NCI-H526 treated with DMSO at 0.1 percent for 48 hours (cell line): ENCODE measurements at regions not wholly inside any gene's neighbourhood (a gene's known extent, or its start where the extent isn't known, plus 50 kb on each side); places are given as distances from the start of the nearest gene placed in this dataset.
A peak's percentile ranks its signal among the peaks of the same experiment; 100 is the strongest.
"Not testable (repeated sequence)": the region's sequence is repeated elsewhere in the genome, so short reads cannot be mapped to it uniquely, and the experiment has no call there.

Experiments
- DNase-seq: peaks from one replicate; lab custom pipeline; 2025; lab: John Stamatoyannopoulos, UW

DNA sequence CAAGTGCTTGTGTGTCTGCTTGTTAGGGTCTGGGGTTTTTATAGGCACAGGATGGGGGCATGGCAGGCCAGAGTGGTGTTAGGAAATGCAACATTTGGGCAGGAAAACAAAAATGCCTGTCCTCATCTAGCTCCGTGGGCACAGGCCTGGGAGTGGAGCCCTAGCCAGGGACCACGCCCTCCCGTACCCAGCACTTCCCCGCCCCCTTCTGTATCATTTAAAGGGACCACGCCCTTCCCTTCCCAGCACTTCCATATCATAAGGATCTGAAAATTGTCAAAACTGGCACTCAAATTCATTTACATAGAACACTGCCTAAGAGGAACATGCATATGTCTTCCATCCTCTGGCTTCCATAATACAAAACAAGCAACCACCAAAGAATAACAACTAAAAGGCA, 185.8 kb downstream of the B3GLCT start:
- no peak for DNase-seq

DNA sequence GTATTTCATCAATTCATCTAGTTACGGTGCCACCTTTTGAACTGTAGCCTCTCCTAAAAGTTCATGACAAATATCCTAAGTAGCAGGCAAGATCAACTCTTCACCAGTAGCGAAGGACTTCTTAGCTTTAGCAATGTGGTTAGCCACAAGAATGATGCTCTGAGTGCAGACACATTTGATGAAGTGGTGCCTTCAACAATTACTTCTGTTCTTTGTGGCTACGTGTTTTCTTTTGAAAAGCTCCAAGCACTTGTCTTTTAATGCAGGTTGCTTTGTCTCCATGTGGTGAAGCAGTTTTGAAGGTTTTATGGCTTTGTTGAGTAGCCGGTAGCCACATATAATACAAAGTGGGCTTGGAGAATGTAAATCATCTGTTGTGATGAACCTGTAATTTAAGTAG, 194.7 kb downstream of the B3GLCT start:
- DNase-seq, result no peak

DNA sequence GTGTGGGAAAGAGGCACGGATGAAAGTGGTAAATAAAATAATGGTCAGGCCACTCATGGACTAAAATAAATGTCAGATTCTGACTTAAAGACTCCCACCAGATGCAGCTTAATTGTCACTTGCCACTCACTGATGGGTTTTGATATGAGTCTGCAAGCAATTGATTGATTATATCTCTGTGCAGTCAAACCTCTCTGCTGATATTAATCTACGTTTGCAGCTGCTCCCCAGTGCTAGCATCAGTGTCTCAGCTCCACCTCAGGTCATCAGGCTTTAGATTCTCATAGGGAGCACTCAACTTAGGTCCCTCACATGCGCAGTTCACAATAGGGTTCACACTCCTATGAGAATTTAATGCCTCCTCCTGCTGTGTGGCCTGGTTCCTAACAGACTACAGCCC, 195.3 kb downstream of the B3GLCT start:
- DNase-seq, result no peak

DNA sequence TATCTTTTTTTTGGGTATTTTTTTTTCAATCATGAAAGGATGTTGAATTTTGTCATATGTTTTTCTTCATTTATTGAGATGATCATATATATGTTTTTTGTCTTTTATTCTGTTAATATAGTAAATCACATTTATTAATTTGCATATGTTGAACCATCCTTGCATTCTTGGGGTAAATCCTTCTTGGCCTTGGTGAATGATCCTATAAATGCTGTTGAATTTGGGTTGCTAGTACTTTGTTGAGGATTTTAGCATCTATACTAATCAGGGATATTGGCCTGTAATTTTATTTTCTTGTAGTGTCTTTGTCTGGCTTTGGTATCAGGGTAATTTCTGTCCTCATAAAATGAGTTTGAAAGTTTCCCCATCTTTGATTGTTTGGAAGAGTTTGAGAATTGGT, 199.9 kb downstream of the B3GLCT start:
- no peak for DNase-seq

DNA sequence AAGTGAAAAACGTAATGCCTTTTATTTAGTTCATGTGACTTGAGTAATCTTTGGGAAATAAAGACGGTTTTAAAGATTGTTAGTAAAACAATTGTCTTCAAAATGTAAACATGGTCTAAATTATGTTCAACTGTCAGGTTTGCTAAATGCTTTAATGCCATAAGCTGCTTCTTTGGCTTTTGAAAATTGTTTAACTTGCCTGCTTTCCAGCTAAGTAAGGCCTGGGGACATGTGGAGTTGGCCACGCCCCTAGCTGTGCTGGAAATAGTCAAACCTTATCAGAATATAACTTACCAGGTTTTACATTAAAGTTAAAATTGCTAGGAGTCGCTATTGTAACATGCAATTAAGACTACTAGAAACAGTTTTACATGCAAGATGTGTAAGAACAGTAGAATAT, 203.9 kb downstream of the B3GLCT start:
- not testable (repeated sequence) for DNase-seq

DNA sequence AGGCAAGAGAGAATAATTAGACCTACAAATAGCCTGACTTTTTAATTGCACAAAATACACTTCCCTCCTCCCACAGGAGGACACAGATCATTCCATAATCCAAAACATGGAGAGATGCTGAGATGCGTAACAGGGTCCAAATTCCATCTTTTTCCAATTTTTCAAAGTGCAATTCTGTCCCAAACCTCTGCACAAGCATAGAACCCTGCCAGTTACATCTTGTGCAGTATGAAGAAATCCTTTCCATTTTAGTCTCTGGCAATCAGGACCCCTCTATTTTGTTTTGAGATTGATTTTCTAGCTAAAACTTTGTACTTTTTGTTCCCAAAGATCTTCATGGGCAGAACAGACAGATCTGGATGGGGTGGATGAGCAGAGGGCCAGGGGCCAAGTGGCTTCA, 209.2 kb downstream of the B3GLCT start:
- DNase-seq, result no peak

DNA sequence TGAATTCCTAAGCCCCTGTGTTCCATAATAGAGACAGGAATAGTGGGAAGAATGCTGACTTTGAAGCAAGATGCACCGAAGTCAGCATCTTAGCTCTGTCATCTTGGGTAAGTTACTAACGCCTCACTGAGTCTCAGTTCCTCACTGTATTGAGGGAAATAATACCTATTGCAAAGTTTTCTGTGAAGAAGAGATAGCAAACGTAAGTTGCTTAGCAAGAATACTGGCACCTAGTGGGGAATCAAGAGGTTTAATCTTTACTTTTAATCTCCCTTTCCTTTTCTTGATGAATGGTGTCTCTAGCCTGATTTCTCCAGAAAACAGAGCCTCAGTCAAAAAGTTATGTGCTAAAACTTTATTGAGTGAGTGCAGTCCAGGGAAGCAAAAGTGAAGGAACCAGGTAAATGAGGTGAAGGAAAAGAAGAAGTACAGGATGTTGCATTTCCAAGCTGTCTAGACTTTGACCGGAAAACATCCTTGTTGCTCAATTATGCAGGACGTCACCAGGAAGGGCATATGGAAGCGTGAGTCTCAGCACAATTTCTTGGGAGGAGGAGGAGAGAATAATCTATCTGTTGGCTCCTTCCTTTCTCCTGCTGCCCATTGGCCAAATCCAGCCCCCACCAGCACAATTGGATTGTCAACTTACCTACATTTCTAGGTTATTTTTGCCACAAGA, 210.0 kb downstream of the B3GLCT start:
- DNase-seq, result peak; percentile 8

DNA sequence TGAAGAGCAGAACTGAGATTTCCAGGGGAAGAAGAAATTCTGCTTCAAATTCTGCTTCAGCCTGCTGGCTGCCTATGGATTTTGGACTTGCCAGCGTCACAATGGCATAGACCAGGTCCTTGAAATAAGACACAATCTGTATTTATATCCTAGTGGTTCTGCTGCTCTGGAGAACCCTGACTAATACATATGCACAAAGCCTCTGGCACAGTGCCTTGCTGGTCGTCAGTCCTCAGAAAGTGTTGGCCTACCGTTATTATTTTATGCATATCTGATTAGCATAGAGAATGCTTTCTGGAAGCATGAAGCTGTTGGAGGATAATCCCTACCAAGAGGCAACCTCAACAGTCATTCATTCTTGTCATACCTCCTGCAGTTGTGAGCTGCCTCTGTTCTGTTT, 213.7 kb downstream of the B3GLCT start:
- DNase-seq, result no peak

DNA sequence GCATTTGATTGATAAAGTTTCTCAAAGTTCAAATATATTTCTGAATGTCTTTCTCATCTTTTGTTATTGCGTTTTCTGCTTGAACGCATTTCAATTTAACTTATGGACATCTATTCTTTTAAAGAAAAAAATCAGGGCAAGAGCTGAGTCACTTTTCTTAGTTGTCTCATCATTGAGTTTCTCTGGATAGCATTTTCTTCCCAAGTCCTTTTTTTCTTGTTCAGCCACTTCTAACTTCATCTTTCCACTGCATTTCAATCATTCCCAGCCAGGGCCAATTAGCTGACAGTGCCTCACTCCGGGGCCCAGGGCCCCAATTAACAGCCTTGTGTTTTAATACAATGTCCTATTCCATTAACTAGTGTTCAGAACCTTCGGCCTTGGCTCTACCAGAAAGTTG, 216.3 kb downstream of the B3GLCT start:
- DNase-seq, result no peak

DNA sequence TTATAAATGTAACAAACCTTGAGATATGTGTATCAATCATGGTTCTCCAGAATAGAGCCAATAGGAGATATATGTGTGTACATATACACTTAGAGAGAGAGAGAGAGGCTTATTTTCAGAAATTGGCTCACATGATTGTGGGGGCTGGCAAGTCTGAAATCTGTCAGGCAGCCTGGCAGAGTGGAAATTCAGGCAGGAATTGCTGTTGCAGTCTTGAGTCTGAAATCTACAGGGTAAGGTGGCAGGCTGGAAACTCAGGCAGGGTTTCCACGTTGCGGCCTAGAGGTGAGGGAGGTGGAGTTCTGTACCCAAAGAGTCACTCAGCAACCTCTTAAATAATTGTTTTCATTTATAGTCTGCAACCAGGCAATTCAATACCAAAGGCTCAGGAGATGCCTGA, 218.4 kb downstream of the B3GLCT start:
- no peak for DNase-seq

DNA sequence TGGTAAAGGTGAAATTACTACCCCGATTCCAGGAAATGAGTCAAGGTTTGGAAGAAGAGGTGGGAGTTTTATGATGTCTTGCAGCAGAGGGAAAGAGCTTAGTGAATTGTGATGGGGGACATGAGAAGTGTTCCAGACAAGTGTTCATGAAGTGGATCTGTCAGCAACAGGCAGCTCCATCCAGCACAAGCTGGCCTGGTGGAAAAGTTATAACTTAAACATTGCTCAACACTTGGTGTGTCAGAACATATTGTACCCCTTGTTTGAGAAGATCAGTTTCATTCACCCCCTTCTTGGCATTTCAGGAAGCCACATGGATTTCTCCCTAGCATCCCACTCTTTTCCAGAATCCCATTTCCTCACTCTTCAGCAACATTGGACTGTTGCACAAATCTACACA, 222.0 kb downstream of the B3GLCT start:
- DNase-seq, result no peak

DNA sequence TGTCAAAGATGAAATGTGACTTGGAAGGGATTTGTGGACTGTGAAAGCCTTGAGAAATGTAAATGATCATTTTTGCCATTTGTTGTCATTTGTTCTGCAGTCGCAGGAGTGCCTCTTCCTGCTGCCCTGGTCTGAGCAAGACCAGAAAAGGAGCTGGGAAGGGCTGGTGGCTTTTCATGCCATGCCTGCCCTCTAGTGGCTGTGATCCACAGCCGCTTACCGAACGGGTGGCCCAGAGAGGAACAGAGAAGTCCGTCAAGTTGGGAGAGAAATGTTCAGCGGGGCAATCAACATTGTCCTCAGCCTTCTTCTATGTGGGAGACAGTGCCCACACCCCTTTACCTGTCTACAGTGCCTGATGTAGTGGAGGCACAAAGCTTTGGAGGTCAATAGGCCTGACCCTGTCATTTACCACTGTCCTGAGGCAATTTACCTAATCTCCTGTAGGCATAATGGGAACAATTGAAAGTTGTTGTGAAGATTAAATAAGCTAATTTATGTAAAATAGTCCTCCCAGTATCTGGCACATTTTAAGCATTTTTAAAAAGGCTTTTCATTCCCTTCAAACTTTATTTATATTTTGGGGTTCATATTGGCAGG, 224.5 kb downstream of the B3GLCT start:
- DNase-seq, result peak; percentile 67

DNA sequence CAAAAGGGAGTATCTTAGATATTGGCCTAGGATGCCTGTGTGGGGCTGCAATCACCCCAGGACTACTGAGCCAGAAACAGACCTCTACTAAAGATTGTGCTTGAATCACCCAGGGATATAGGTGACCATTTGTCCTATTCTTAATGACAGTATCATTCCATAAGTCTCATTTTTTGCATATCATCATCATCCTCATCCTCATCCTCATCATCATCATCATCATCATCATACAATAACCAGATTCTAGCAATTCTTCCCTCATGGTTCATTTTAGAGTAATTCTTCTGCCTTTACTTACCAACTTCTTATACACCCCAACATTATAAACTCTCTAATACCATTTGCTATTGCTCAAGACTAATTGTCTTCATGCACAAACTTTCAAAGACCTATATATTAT, 226.6 kb downstream of the B3GLCT start:
- no peak for DNase-seq

DNA sequence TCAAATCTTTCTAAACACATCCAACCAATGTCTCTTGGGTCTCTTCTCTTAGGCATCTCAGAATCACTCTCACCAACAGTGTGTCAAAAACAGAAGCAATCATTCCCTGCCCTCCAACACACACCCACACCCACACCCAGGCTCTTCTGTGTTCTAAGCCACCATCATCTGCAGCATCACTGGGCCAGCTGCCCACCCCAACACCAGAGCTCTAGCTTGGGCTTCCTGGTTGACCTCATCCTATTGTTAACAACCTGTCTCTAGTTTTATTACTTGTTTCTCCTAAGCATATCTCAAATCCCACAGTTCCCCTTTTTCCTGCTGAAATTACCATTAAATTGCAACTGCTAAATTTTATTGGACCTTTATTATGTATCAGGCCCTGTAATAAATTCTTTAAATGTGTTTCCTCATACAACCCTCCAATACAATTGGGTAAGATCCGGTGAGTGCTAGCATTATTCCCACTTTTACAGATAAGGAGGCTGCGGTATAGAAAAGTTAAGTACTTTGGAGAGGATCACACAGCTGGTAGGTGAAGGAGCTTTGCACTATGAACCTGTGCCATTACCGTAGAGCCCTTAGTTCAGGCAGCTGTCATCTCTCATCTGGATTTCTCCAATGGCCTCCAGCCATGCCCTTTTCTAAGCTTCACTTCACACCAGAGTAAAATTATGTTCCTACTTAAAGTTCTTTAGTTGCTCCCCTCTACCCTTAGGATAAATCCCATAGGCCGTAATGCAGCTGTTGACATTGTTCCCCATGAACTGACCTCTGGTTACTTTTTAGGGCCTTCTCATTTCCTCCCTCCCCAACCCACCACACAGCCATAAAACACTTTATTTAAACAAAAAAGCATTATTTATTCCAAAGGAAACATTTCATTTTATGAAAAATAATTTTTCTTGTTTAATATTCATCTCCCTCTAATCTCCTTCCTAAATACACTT, 227.7 kb downstream of the B3GLCT start:
- no peak for DNase-seq

DNA sequence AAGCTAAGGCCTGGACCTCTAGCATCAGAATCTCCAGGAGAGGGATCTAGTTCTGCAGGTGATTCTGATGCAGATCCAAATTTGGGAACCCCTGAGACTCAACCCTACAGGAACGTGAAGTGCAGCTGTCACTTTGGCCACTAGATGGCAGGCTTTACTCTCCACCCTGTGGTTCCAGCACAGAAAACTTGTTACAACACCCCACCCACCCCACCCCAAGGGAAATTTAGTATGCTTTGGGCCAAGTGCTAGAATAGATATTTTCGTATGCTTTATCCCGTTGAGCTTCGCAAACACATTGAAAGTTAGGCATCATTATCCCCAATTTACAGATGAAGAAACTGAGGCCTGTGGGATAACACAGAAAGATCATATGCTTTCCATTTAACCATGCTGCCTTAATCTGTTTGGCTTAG, 232.0 kb downstream of the B3GLCT start:
- peak; percentile 23 for DNase-seq

DNA sequence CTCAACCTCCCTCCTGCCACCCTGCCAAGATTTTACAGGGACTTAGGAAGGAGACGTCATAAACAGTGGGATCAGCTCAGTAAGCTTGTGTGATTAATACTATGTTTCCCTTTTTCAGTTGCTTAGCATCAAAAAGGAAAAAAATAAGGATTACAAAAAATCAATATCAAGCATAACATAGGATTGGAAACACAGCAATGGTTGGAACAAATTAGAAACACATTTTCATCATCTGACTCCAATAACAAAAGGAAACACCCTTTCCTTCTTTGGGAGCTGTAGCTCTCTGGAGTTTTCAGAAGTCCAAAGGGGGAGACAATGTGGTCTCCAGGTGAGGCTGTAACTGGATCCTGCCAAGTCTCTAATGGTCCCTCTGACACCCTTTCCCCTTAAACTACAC, 233.4 kb downstream of the B3GLCT start:
- no peak for DNase-seq

DNA sequence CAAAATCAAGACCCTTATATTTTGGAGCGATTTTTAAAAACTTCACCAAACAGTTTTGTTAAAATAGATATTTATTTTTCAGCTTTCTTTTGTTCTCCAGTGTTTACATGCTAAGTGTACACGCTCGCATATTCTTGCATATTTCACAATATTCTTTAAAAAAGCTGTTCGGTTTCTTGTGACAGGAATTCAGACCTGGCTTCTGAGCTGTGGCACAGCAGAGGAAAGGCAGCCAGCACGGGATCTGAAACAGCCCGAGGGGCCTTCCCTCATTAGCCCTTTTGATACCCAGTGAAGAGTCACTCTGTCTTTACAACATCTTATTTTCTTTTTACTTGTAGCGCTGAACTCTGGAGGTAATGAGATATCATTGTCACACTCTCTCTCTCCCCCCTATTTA, 234.0 kb downstream of the B3GLCT start:
- DNase-seq, result no peak

DNA sequence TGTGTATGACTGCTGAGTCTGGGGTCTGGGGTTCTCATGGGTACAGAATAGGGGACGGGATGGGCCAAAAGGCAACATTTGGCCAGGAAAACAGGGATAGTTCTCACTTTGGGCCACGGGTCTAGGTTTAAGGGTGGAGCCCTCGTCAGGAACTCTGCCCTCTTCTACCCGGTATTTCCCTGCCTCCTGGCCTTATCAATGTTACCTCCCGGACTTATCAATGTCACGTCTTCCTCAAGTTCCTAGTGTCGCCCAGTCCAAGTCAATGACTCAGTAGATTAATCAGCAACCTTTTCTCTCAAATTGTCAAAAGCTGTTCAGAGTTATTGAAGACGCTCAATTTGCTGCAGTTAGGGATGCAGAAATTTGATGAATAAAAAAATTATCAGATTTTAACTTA, 234.8 kb downstream of the B3GLCT start:
- DNase-seq, result no peak

DNA sequence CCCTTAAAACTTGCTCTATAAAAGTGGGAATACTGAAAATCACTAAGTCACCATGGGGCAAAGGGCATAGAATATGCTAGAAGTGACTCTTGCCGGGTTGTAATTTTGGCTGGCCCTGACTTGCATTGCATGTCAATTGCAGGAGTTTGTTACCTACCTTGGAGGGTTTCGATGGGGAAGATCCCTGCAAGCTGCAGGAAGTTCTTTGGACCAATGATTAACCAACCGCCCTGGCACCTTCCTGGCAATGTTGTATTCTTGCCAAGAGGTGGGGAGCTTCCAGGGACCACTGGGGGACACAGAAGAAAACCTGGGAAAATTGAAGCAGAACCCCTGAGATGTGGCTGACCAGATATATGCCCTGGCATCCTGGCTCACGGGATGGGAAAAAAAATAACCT, 235.8 kb downstream of the B3GLCT start:
- no peak for DNase-seq

DNA sequence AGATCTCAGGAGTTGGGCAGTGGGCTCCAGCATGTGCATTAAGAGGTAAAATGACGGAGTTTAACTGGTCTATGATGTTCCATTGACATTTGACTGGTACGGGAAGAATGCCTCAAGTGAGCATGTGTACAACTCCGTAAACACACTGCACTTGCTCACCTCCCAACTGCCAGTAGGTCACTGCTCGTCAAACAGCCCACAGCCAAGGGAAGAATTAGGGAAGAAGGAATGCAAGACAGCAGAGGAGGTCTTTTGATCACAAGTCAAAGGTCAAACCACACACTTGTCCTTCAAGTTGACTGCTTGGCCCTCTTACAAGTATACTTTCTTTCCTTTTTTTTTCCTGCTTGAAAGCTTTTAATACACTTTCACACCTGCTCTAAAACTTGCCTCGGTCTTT, 236.7 kb downstream of the B3GLCT start:
- no peak for DNase-seq

DNA sequence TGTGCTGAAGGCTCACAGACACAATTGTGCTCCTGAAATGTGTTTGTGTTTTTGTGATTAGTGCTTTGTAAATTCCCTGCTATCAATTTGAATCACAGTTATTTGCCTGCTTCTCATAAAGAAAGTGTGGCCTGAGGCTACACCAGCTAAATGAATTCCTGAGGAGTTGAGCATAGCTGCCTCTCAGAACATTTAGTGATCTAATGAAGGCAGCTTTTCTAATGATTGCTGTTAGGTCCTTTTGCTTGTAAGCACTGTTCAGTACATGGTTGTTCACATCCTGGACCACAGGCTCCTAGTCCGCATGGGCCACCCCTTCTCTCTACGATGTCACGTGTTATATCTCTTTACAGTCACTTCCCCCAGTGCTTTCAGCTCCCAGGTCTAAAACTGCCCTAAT, 238.2 kb downstream of the B3GLCT start:
- no peak for DNase-seq

DNA sequence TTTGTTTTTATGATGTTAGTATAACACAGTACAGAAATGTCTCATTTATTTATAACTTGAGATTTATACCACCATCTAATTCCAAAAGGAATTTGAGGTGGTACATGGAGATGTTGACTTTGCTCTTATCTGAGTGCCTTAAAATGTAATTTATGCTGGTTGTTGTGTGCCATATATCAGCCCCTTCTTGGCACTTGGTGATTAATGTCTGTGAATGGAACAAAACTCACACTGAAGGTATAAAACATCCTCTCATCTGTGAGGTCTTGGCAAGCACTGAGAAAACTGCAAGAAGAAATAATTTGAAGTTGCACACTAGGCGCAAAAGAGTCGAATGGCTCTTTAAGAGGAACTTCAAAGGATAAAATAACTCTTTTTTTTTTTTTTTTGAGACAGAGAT, 240.4 kb downstream of the B3GLCT start:
- DNase-seq, result no peak
